ENCODE measurements at regions not wholly inside any gene's neighbourhood (a gene's known extent, or its start where the extent isn't known, plus 50 kb on each side); places are given as distances from the start of the nearest gene placed in this dataset.

GRCh38 chr18:79608999-79609461, 70.6 kb upstream of the CTDP1 start:
- no peak for ATAC-seq
- no peak for DNase-seq (ENCODE audit: low spot score)

GRCh38 chr18:79609841-79610281, 69.7 kb upstream of the CTDP1 start:
- ATAC-seq (no peak), DNase-seq (ENCODE audit: low spot score) (no peak)

- no peak for DNase-seq (ENCODE audit: low spot score)
- no peak for ATAC-seq
Observed at GRCh38 chr18:79610461-79611039, 69.1 kb upstream of the CTDP1 start.

- no peak for DNase-seq (ENCODE audit: low spot score)
- ATAC-seq, result no peak
Observed at GRCh38 chr18:79611040-79611681, 68.4 kb upstream of the CTDP1 start.

- ATAC-seq, result no peak
- DNase-seq (ENCODE audit: low spot score), result no peak
Observed at GRCh38 chr18:79612291-79613108, 67.1 kb upstream of the CTDP1 start.

- ATAC-seq (no peak), DNase-seq (ENCODE audit: low spot score) (no peak)
Observed at GRCh38 chr18:79613186-79613931, 66.2 kb upstream of the CTDP1 start.

GRCh38 chr18:79614211-79614955, 65.2 kb upstream of the CTDP1 start:
- ATAC-seq (no peak), DNase-seq (ENCODE audit: low spot score) (no peak)

DNA sequence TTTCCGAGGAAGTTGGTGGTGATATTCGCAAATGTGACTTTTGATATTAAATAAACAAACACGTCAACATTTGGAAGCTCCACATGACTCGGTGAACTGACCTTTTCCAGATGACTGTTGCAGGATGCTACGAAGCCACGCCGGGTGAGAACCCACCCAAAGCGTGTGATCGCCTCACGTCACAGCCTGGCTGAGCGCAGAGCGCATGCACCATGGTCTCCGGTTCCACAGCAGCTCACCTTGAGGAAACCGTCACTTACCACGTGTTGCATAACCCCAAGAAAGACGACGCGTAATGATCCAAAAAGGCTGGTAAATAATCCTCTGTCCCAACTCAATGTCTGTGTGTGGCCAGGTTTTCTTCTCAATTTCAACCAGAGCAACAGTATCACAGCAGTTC, 64.5 kb upstream of the CTDP1 start:
- no peak for DNase-seq (ENCODE audit: low spot score)
- no peak for ATAC-seq

- no peak for ATAC-seq
- DNase-seq (ENCODE audit: low spot score), result no peak
Observed at GRCh38 chr18:79615586-79615985, 64.0 kb upstream of the CTDP1 start.

GRCh38 chr18:79616651-79617510, 62.7 kb upstream of the CTDP1 start:
- DNase-seq (ENCODE audit: low spot score) (no peak), ATAC-seq (no peak)

GRCh38 chr18:79617511-79618500, 61.8 kb upstream of the CTDP1 start:
- no peak for DNase-seq (ENCODE audit: low spot score)
- no peak for ATAC-seq

- no peak for DNase-seq (ENCODE audit: low spot score)
- ATAC-seq, result no peak
Observed at GRCh38 chr18:79620576-79621165, 58.9 kb upstream of the CTDP1 start.

- DNase-seq (ENCODE audit: low spot score) (no peak), ATAC-seq (no peak)
Observed at GRCh38 chr18:79621501-79621900, 58.1 kb upstream of the CTDP1 start.

DNA sequence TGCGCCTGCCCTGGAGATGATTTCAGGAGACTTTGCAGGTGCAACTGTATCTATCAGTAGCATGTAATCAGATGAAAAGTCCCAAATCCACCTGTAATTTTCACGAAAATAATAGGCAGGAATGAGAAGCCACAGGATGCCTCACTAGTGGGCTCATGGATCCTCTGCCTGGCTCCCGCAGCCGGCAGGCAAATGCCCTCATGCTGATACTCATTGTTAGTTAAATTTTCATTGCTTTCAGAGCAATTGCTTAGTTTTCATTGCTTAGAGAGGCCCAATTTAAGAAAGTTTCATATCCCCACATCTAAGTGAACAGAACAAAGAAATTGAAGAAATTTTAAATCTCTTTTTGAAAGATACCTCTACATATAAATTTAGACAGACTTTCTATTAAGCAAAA, 57.6 kb upstream of the CTDP1 start:
- DNase-seq (ENCODE audit: low spot score) (no peak), ATAC-seq (no peak)

DNA sequence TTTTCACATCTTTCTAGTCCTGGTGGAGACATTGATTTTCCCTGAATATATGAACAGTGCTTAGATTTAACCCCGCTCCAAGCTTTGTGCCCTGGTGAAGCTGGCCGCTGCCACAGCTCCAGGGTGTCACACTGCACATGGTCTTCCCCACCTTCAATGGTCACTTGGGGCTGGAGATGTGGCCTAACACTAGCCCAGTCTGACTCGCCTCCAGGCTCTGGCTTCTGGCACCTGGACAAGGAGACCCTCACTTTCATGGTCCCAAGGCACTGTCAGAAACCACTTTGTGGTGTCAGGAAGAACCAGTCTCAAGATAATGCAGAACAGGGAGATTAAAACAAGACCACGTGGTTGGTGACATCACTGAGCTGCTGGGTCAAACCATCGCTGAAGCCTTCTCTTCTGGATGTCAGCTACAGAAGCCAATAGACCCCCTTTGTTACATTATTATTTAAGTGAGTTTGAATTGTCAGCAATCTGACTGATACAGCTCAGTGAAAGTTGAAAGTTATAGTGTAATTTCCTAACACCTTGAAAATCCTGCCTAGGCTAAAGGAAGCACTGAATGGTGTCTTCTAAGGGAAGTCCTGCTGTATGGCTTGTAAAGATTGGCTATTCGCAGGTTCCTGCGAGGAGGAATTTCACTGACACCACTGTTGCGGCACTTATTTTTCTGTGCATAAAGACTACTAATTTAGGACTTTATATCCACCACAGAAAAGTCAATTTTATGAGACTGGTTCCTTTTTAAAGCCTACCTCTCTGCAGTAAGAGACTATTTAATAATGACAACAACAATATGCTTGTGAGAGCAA, 55.0 kb upstream of the CTDP1 start:
- ATAC-seq (no peak), DNase-seq (ENCODE audit: low spot score) (no peak)

GRCh38 chr18:79625195-79625923, 54.2 kb upstream of the CTDP1 start:
- DNase-seq (ENCODE audit: low spot score), result no peak

More at GRCh38 chr18:79625195-79625923, 54.2 kb upstream of the CTDP1 start:
- ATAC-seq, result no peak

Data from left lobe of liver (tissue), 2 donors.